RWPE2 (cell line): ENCODE measurements at regions not wholly inside any gene's neighbourhood (a gene's known extent, or its start where the extent isn't known, plus 50 kb on each side); places are given as distances from the start of the nearest gene placed in this dataset.

Experiments
- ATAC-seq: fragments of 200-7000 bp; cut with Tn5 transposase; 3 replicates; pipeline ENCODE4 v1.9.1; 2021; ENCODE audit warnings: low read depth
- DNase-seq: peaks from one replicate; pipeline ENCODE4 v3.0.0-alpha.2; 2020; ENCODE audit warnings: low spot score
- H3K27ac ChIP-seq: fragments of 450-650 bp; 2 replicates; pipeline ENCODE4 v1.5.1; 2017; ENCODE audit warnings: mild to moderate bottlenecking; ENCODE audit not compliant: poor library complexity, severe bottlenecking
- H3K27me3 ChIP-seq: fragments of 250-450 bp; sonication (Bioruptor Pico); 2 replicates; pipeline ENCODE4 v1.5.1; 2021; ENCODE audit warnings: mild to moderate bottlenecking, moderate library complexity; ENCODE audit not compliant: insufficient read depth, poor library complexity, severe bottlenecking
- H3K36me3 ChIP-seq: fragments of 250-450 bp; sonication (Bioruptor Pico); 2 replicates; pipeline ENCODE4 v1.5.1; 2020; ENCODE audit warnings: low read depth, mild to moderate bottlenecking, moderate library complexity
- H3K4me1 ChIP-seq: fragments of 250-450 bp; sonication (Bioruptor Pico); 2 replicates; pipeline ENCODE4 v1.5.1; 2021; ENCODE audit warnings: mild to moderate bottlenecking, moderate library complexity; ENCODE audit not compliant: insufficient read depth, poor library complexity, severe bottlenecking
- H3K4me3 ChIP-seq: fragments of 250-450 bp; sonication (Bioruptor Pico); 2 replicates; pipeline ENCODE4 v1.5.1; 2021; ENCODE audit warnings: mild to moderate bottlenecking, moderate library complexity; ENCODE audit not compliant: severe bottlenecking
- H3K9me3 ChIP-seq: fragments of 250-450 bp; sonication (Bioruptor Pico); 2 replicates; pipeline ENCODE4 v1.5.1; 2021; ENCODE audit warnings: mild to moderate bottlenecking, moderate library complexity; ENCODE audit not compliant: severe bottlenecking
- TF ChIP-seq, protein P1 (sequence below): fragments of 450-650 bp; IDR thresholded peaks from one replicate; pipeline ENCODE4 v1.5.1; 2017; ENCODE audit warnings: mild to moderate bottlenecking, moderate library complexity; ENCODE audit not compliant: poor library complexity, severe bottlenecking

DNA sequence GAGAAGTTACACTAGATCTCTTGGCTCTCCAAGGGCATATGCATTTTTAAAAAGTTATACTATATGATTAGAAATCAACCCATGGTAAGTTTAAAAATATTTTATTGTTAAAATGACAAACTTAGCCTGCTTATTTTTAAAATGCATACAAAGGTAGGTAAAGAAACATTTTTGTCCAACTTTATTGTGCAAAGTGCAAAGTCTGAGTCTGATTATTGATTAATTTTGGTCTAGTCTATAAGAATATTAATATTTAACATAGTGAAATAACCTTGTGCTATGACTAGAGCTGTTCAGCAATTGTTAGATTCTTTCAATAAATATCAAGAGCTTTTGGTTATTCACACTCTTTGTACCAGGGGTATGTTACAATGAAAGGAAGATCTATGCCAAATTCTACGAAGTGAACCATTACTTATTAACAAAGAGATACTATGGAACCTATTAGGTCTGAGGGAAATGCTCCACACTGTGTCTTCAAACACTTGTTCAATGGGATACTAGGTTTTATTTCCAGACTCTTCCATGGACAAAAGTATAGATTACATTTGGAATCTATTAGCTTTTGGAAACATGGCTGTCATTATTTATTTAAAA is 70.4 kb downstream of the DIPK2A start:
- TF ChIP-seq, protein P1, sequence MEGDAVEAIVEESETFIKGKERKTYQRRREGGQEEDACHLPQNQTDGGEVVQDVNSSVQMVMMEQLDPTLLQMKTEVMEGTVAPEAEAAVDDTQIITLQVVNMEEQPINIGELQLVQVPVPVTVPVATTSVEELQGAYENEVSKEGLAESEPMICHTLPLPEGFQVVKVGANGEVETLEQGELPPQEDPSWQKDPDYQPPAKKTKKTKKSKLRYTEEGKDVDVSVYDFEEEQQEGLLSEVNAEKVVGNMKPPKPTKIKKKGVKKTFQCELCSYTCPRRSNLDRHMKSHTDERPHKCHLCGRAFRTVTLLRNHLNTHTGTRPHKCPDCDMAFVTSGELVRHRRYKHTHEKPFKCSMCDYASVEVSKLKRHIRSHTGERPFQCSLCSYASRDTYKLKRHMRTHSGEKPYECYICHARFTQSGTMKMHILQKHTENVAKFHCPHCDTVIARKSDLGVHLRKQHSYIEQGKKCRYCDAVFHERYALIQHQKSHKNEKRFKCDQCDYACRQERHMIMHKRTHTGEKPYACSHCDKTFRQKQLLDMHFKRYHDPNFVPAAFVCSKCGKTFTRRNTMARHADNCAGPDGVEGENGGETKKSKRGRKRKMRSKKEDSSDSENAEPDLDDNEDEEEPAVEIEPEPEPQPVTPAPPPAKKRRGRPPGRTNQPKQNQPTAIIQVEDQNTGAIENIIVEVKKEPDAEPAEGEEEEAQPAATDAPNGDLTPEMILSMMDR: no peak
- no peak for ATAC-seq
- no peak for DNase-seq
- Histone ChIP-seq H3K4me3 (no peak overlapping the region), H3K27me3 (no peaks in the 10 kb centered on the region), H3K9me3 (no peaks in the 10 kb centered on the region), H3K36me3 (no peaks in the 10 kb centered on the region), H3K27ac (no peak overlapping the region), H3K4me1 (peaks cover 5% of the 10 kb centered on the region)

DNA sequence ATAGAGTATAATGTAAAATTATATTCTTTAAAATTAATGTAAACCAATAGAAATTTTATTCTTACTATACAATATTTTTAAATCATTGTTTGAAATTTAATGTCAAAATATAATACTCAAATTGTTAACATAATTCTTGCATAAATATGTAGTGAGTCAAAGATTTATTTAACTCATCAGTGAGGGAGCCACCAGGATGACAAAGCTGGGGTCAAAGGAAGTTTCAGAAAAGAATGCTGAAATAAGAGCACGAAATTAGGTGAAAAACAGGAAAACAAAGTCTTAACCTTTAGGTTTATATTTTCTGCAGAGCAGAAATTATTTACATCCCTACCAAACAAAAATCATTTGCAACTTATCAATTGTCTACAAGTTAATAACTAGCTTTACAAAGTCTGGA is 74.1 kb downstream of the DIPK2A start:
- no peaks in the 10 kb centered on the region for H3K36me3 ChIP-seq
- DNase-seq (no peak), ATAC-seq (no peak)
- TF ChIP-seq, protein P1: no peak
- no peak overlapping the region for H3K27ac ChIP-seq
- H3K9me3 ChIP-seq: no peaks in the 10 kb centered on the region
- no peak overlapping the region for H3K4me3 ChIP-seq
- no peaks in the 10 kb centered on the region for H3K27me3 ChIP-seq
- no peaks in the 10 kb centered on the region for H3K4me1 ChIP-seq

DNA sequence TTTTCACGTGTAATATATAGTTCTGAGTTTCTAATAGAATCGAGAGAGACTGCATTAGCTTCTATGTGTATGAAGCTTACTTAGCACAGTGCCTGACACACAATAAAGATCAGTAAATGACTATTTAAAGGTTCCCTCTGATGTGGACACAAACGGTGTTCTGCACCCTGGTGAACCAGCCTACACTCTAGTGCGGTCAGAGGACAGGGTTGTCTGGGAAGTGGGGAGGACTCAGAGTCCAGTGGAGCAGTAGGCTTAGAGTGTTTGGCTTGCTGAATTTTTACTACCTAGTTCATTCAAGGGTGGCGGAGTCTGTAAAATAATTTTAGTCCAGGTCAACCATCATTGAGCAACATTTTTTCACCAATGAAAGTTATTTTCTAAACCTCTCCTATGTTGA is 77.8 kb downstream of the DIPK2A start:
- H3K27me3 ChIP-seq: no peaks in the 10 kb centered on the region
- H3K4me1 ChIP-seq: peaks cover 6% of the 10 kb centered on the region
- no peak overlapping the region for H3K27ac ChIP-seq
- H3K36me3 ChIP-seq: no peaks in the 10 kb centered on the region
- no peak overlapping the region for H3K4me3 ChIP-seq
- DNase-seq: no peak
- TF ChIP-seq, protein P1: no peak
- no peak for ATAC-seq
- H3K9me3 ChIP-seq: no peaks in the 10 kb centered on the region

DNA sequence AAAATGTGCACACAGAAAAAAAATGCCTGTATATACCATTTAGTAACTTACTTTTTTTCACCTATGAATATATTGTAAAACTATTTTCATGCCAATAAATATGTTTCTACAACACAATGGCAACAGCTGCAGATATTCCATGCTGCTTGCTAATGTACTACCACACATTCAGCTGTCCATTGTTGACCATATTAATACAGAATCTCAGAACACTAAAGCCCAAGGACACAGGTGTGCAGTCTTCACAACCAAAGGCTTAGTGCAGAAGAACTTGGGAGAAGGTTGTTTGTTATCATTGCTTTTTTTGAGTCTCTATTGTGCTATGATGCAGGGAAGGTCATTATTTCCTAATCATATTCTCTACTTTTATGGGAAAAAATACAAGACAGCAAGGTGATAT is 79.6 kb downstream of the DIPK2A start:
- Histone ChIP-seq H3K27me3 (no peaks in the 10 kb centered on the region), H3K4me3 (no peak overlapping the region), H3K27ac (no peak overlapping the region), H3K4me1 (peaks cover 10% of the 10 kb centered on the region), H3K36me3 (no peaks in the 10 kb centered on the region), H3K9me3 (no peaks in the 10 kb centered on the region)
- TF ChIP-seq, protein P1: no peak
- DNase-seq (no peak), ATAC-seq (no peak)

DNA sequence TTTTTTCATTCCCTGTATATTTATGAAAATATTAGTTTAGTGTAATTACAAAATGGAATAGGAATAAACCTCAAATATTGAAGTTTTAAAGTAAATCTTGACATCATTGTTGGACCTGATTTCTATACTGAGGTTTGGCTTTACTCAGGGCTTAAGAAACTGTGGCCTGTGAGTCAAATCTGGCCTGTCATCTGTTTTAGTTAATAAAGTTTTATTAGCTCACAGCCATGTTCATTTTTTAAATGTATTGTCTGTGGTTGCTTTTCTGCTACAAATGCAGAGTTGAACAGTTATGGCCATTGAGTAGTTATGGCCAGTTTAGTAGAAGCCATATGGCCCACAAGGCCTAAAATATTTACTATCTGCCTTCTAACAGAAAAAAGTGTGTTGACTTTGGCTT is 80.7 kb downstream of the DIPK2A start:
- no peak for ATAC-seq
- TF ChIP-seq, protein P1: no peak
- no peak for DNase-seq
- no peak overlapping the region for H3K4me3 ChIP-seq
- no peaks in the 10 kb centered on the region for H3K36me3 ChIP-seq
- no peaks in the 10 kb centered on the region for H3K27me3 ChIP-seq
- H3K9me3 ChIP-seq: no peaks in the 10 kb centered on the region
- no peak overlapping the region for H3K27ac ChIP-seq
- peaks cover 10% of the 10 kb centered on the region for H3K4me1 ChIP-seq
